HG03135 (cell line): ENCODE measurements at regions not wholly inside any gene's neighbourhood (a gene's known extent, or its start where the extent isn't known, plus 50 kb on each side); places are given as distances from the start of the nearest gene placed in this dataset.

Experiments
- ATAC-seq: cut with Tn5 transposase; IDR thresholded peaks from one replicate; pipeline ENCODE4 v1.9.1; 2021; ENCODE audit warnings: mild to moderate bottlenecking, moderate library complexity; ENCODE audit not compliant: unreplicated experiment

GRCh38 chr5:98403131-98403530 is 370.3 kb upstream of the RGMB start:
- ATAC-seq: no peak

GRCh38 chr5:98414938-98415337 is 358.5 kb upstream of the RGMB start:
- no peak for ATAC-seq

DNA sequence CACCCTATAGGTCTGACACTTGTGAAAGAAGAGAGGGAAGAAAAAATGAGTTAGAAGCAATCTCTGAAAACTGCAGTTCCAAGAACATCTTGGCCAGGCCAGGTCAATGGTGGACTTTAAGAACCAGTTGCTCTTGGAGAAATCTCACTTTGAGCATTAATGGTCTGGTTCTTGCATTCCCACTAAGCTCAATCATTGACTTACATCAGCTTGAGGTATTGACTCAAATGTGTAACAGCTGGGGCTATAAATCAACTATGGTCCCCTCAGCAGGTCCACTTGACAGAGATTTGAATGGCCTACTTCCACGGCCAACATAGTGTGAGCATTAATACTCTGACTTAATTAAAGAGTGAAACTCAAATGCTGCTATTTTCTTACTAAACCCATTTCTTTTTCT is 357.8 kb upstream of the RGMB start:
- no peak for ATAC-seq

- ATAC-seq: no peak
These were observed 356.9 kb upstream of the RGMB start for GRCh38 chr5:98416541-98416940.

- no peak for ATAC-seq
These were observed 353.6 kb upstream of the RGMB start for GRCh38 chr5:98419825-98420224.

GRCh38 chr5:98424681-98425450 is 348.6 kb upstream of the RGMB start:
- ATAC-seq: no peak

- no peak for ATAC-seq
These were observed 347.8 kb upstream of the RGMB start for GRCh38 chr5:98425640-98426039.

DNA sequence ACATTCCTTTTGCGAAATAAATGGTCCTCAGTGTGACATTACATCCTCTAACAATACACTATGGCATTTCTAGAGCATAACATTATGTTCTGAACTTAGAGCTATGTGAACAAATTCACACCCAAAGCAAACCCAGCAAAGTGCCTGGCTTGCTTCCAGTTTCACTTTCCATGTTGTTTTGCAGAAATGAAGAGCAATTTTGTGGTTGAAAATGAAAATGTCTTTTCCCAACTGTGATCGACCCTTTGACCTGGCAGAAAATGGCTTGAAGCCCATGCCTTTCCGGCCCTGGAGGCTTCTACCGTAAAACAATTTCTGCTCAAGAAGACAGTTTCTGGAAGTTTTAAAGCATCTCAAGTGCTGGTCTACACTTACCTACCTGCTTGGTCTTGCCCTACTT is 344.7 kb upstream of the RGMB start:
- no peak for ATAC-seq

DNA sequence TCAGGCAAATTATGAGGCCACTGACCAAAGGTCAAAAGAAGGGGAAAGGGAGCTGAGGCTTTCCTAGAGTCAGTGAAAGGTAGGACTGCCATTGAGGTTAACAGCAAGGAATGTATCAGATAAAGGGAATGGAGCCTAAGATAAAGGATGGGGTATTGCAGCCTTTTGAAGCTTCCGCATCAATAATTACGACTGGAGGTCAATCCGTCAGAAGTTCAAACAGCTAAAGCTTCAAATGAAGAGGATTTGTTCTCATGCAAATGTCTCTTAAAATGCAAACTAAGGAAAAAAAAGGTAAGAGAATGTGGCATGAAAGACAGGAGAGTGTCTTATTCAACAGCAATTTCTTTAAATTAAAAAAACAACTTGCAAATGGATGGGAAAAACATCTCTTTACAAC is 341.1 kb upstream of the RGMB start:
- ATAC-seq: no peak

DNA sequence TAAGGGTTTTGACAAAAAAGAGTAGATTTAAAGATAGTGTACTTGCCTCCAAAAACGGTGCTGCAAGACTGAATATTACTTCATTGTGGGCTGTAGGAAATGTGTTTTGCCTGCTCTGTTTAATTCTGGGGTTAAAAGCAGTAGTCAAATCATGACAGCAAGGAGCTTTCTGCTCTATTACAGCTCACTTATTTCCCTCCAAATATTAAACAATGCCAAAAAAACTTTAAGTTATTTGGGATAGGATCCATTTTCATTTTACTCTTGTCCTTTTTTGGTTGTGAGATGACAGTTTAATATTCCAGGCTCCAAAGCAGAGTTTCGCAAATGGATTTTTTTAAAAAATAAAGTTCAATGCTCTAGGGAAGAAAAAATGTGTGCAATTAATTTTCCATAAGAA is 340.4 kb upstream of the RGMB start:
- ATAC-seq: no peak

- ATAC-seq: no peak
These were observed 339.8 kb upstream of the RGMB start for GRCh38 chr5:98433673-98434072.

DNA sequence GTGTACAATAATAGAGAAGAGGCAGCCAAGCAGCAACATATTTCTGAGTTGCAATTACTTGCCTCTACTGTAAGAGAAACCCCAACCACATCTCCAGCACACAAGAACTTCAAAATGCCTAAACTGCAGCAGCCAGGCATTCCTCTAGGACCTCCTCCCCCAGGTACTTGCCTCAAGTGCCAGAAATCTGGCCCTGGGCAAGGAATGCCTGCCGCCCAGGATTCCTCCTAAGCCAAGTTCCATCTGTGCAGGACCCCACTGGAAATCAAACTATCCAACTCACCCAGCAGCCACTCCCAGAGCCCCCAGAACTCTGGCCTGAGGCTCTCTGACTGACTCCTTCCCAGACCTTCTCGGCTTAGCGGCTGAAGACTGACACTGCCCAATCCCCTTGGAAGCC is 336.8 kb upstream of the RGMB start:
- no peak for ATAC-seq

GRCh38 chr5:98442448-98442847 is 331.0 kb upstream of the RGMB start:
- ATAC-seq: no peak

DNA sequence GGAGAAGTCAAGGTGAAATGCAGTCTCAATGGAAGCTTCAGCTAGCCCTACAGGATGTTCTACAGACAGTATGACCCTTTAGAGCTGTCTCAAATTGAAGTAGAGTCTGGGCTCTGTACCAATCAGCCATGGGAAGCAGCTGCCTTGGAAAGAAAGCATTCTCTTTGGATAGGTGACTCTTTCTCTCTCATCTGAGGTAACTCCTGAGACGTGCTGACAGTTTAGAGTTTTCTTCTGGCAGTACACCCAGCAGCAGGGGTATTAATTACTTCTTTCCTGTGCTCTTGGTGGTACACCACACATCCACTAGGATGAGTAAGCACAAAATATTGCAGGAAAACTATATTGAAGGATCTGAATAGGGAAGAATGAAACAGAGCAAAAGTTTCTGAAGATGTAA is 329.6 kb upstream of the RGMB start:
- ATAC-seq: no peak

- ATAC-seq: no peak
These were observed 320.2 kb upstream of the RGMB start for GRCh38 chr5:98453296-98453695.

- no peak for ATAC-seq
These were observed 319.1 kb upstream of the RGMB start for GRCh38 chr5:98454407-98454806.

DNA sequence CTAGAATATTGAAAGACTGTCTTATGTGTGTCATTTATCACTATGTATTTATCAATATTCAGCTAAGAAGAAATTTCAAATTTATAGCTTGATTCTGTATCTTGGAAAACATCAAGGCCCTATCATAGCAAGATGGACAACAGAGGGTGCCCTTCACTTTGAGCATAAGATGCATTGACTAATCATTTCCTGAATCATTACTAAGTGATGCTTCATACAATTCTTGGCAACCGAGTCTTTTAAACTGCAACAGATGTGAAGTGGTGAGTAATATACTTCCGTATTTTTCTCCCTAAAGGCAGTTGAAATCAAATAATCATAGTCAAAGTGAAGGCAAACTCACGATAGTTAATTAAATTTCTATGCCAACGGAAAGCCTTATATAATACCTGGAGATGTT is 318.6 kb upstream of the RGMB start:
- no peak for ATAC-seq

DNA sequence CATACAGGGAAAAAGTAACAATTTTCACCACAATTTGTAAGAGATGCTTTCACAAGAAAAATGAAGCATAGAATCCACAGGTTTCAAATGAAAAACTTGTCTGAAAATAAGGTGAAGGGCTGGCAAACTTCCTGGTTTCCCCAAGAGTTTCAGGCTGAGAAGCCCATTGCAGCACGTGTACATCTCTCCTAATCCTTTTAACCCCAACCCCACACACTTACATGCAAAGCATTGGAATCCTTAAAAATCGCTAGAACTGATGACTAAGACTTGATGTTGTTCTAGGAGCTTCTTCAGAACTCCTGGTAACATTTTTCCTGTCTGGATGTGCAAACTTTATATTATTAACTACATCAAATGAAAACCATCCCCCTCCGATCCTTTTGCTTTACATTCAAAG is 317.8 kb upstream of the RGMB start:
- no peak for ATAC-seq

DNA sequence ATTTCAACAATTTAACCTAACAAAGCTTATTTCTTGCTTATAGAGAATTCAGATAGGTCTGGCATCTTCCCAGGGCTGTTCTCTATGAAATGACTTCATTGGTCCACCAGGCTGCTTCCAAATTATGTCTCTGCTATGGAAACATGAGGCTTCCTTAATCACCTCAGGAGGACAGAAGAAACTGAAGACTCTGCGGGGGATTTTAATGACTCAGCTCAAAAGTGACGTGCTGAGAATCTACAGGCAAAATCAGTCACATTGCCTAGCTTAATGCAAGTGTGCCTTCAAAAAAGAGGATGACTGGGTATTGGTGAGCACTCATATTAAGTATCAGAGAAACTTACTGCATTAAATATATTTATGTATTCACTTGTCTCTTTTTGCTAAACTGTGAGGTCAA is 315.5 kb upstream of the RGMB start:
- no peak for ATAC-seq

GRCh38 chr5:98458726-98459125 is 314.7 kb upstream of the RGMB start:
- no peak for ATAC-seq

- ATAC-seq: no peak
These were observed 312.9 kb upstream of the RGMB start for GRCh38 chr5:98460536-98460935.

GRCh38 chr5:98461485-98461884 is 312.0 kb upstream of the RGMB start:
- ATAC-seq: no peak

- ATAC-seq: no peak
These were observed 310.2 kb upstream of the RGMB start for GRCh38 chr5:98463222-98463621.
